GM21515 (cell line): ENCODE measurements at regions not wholly inside any gene's neighbourhood (a gene's known extent, or its start where the extent isn't known, plus 50 kb on each side); places are given as distances from the start of the nearest gene placed in this dataset.
"Not testable (repeated sequence)": the region's sequence is repeated elsewhere in the genome, so short reads cannot be mapped to it uniquely, and the experiment has no call there.

Experiments
- ATAC-seq: cut with Tn5 transposase; IDR thresholded peaks from one replicate; pipeline ENCODE4 v1.9.1; 2021; ENCODE audit not compliant: unreplicated experiment

DNA sequence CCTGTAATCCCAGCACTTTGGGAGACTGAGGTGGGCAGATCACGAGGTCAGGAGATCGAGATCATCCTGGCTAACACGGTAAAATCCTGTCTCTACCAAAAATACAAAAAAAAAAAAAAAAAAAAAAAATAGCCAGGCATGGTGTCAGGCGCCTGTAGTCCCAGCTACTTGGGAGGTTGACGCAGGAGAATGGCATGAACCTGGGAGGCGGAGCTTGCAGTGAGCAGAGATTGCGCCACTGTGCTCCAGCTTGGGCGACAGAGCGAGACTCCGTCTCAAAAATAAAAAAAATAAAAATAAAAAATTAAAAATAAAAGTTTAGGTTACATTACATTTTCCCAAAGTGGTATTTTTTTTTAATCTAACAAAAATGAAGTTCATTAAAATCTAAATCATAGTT is 218.1 kb upstream of the TMEFF2 start:
- not testable (repeated sequence) for ATAC-seq

DNA sequence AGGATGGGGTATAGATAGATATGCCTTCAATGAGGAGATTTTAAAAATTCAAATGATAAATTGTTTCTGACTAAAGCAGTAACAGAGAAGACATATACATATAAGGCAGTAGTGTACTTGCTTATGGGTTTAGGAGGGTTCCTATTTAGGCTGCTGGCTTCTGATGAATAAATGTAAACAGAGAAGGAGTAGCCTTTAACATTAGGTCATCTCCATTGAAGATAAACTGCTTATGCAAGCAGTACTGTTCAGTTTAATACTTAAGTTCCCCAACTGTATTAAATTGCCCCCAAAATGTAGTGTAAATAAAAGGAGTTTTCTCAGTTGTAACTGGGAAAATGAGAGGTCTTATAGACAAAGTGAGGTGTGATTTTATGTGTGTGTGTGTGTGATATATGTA is 217.7 kb upstream of the TMEFF2 start:
- ATAC-seq, result no peak

DNA sequence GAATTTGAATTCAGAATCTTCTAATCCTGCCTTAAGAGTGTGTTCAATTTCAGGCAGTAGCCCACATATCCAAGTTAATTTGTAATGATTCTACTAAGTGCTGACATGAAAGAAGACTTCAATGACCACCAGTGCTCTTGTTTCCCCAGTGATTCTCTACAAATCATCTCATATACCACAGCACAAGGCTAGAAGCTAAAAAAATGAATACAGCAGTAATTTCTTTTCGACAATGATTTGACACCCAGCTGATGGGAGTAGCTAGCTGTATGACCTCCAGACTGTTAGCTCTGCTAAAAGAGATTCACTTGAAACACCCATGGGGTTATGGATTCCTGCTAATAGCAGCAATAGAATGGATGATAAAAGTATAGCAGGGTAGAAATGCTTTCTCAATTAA is 217.0 kb upstream of the TMEFF2 start:
- ATAC-seq, result no peak

DNA sequence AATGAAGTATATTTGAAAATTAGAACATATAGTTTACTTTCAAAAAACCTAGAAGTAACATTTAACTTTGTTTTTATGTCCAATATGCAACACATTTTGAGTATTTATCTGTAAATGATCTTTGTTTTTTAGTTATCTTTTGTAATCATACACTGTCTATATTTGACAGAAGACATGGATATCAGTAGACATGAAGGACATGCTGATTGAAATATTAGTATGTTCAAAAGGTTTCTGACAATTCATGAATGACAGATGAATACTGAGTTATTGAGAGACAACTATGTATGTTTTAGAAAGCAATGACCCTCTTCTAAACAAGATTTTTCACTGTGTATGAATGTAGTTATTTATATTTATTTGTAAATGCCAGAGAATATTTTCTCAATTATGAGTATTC is 215.6 kb upstream of the TMEFF2 start:
- no peak for ATAC-seq

DNA sequence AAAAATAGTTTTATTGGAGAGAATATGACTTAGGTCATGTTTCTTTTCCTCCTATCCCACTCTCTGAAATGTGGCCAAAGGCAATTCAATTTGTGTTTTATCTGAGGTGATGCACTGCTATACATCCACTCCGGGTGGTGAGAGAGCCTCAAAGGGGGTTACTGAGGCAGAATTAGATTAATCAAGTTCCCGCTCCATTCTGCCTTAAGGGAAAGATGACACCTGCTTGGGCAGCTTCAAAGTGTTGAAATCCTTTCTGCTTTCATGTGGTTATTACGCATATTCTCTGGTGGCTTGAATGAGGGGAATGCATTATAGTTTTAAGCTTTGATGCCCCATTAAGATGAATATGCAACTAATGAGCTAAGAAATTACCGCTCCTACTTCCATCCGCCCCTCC is 213.0 kb upstream of the TMEFF2 start:
- ATAC-seq, result no peak

DNA sequence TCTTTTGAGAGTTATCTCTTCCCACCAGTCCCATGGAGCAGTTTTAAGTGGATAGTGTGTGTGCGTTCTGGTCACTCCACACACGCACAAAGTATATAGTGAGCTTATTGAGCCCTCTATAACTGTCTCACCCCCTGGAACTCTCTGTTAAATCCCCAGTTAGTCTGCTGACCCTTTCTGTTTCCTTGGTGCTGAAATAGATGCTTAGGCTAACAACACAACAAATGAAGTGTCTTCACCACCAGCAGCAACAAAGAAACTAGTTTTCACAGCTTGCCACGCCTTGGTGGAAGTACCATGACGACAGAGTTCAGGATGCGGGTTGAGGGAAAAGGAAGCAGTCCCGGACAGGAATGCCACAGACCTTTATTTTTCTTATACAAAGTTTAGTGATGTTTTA is 203.5 kb upstream of the TMEFF2 start:
- ATAC-seq, result no peak

DNA sequence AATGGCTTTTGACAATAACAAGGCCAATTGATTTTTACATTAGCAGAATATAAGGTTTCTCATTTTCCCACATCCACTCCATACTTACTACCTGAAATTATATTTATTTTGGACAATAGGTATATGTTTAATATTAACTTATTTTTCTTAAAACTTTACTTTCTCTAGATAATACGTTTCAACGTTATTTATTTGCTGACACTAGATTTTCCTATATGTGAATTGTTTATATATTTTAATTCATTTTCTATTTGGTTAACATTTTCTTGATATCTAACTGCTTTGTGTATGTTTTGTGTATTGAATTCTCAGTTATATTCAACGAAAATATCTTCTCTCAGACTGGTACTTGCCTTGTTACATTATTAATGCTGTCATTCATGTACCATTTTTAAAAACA is 199.9 kb upstream of the TMEFF2 start:
- no peak for ATAC-seq

DNA sequence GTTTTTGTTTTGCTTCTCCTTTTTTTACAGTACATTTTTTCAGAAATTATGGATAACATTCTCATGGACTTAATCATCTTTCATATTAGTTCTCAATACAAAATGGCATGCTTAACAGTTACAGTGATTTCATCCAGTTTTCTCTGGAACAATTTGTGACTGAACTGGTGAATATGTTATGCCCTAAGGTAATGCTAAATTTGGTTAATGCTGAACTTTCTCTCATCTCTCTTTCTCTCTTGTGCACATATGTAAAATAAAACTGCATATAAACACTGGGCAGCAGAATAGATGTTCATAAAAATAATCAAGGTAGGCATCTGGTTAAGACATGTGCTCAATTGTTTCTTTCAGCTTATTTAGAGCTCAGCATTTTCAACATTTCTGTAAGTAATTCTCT is 196.3 kb upstream of the TMEFF2 start:
- ATAC-seq, result no peak

DNA sequence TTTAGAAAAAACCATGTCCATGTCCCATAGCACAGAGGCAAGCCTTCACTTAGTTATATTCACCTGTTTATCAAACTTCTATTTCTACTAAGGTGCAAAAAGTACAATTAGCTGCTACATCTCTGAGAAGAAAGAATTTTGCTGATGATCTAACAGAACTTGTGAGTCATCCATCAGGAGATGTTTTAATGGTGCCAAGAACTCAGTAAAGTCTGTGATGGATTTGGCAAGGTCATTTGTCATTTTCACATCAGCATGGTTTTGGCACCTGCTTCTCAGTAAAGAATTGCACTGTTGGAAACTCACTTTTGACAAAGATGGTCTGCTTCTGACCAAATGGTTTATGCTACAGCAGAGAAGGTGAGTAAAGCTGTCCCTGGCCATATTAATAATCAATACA is 195.7 kb upstream of the TMEFF2 start:
- no peak for ATAC-seq

DNA sequence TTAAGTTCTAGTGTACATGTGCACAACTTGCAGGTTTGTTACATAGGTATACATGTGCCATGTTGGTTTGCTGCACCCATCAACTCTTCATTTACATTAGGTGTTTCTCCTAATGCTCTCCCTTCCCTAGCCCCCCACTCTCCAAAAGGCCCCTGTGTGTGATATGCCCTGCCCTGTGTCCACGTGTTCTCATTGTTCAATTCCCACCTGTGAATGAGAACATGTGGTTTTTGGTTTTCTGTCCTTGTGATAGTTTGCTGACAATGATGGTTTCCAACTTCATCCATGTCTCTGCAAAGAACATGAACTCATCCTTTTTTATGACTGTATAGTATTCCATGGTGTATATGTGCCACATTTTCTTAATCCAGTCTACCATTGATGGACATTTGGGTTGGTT is 189.5 kb upstream of the TMEFF2 start:
- not testable (repeated sequence) for ATAC-seq

DNA sequence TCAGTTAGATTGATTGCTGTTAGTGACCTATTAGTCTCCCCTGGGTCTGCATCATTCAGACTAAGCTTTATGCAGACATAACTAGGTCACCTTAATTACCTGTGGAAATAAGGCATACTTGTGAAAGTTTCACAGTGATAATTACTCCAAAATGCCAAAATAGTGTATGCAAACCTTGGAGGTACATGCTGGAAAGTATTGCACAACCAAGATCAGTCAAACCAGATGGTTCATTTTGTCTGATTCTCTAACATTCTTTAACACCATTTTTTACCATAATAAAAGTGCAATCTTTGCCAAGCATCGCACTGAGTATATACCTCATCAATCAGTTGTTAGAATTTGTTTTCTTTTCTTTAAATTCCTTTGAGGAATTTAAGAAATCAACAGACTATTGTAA is 186.3 kb upstream of the TMEFF2 start:
- ATAC-seq, result no peak

DNA sequence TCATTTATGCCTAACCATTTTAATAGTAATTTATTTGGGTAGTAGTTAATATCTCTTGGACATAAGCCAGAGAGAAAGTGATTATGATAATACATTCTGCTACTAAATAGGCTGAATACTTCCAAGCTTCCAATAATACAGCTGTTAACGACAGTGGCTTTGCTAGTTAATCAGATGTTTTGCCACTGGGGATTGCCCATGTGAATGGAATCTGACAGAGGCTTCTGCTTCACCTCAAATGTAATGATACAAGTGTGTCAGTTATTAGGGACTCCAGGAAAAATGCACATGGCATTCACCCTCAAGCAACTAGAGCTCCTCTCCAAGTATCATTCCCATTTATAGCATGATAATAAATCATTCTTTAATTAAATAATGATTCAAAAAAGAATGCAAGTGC is 185.0 kb upstream of the TMEFF2 start:
- ATAC-seq, result no peak

DNA sequence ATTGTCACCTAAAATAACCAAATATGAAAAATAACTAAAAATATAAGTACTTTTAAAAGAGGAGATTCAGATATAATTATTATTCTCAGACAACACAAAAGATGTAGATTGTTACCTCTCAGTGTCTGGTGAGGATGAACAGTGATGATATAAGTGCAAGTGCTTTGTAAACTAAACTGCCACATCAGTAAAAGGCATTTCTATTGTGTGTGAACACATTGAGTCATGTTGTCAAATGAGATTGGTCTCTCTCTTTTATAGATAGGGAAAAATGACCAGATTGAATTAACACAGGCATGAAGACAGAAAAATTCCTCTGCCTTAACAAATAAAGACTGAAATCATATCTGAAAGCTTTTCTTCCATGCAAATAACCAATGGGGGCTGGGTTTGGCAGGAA is 182.4 kb upstream of the TMEFF2 start:
- ATAC-seq, result no peak

DNA sequence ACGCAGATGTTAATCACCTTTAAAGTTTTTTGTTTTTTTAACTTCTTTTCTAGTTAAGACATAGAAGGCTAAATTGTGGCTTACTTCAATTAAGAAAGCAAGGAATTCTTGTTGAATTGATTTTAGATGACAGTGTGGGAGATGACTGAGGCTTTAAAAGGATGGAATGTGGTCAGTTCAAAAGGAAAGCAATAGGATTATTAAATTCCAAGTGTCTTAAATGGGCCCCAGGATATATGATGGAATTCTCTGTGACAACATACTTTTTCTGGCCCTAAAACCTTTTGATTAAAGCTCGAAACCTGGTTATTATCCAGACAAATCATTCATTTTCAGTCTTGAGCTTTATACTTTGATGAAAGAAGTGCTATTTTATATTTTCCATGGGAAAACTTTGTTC is 179.0 kb upstream of the TMEFF2 start:
- ATAC-seq, result no peak

DNA sequence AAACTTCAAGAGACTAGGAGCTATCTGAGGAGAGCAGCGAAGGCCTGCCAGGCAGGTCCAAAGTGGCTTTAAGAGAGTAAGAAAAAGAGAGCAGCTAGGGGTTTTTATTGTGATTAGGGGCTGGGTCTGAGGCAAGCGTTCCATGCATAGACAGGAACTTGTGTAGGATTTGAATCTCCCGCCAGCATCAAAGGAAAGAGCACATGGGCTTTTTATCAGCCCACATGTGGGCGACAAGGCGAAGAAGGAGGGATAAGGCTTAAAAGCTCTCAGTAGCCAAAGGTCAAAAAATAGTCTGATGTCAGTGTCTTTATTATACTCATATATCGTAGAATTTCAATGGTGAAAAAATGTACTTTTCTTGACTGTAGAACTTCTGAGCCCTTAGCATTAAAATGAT is 178.5 kb upstream of the TMEFF2 start:
- ATAC-seq, result no peak

DNA sequence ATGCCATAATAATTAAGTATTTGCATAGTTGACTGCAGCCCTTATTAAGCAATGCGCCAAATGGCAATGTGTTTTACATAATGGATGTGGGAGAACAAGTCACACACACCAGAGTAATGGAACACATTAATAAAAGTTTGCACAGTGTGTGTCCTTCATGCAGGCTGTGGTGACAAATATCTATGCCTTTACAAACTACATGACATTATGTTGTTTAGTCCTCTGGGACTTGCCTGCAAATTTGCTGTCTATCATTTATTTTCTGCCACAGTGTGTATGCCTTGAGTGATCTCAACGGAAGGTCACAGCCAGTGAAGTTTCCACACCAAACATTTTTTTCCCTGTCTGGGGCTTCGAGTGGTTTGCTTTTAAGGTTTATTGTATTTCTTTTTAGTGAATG is 175.2 kb upstream of the TMEFF2 start:
- no peak for ATAC-seq

DNA sequence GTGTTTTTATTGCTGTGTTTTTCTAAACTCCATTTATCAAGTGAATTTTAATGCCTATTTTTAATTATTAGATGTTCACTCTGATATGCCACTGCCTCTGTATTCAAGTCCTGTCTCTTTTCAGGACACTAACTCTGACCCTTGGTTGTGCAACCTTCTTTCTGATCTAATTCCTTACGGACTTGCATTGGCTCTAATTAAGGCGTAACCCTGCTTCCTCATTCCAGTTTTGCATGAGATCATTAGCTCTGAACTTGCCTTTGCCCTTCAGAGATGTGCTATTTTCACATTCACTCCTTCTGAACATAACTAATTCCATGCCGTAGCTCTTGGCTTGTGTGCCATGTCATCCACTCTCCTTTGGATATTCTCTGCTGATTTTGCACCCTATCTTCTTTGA is 162.5 kb upstream of the TMEFF2 start:
- ATAC-seq, result no peak

DNA sequence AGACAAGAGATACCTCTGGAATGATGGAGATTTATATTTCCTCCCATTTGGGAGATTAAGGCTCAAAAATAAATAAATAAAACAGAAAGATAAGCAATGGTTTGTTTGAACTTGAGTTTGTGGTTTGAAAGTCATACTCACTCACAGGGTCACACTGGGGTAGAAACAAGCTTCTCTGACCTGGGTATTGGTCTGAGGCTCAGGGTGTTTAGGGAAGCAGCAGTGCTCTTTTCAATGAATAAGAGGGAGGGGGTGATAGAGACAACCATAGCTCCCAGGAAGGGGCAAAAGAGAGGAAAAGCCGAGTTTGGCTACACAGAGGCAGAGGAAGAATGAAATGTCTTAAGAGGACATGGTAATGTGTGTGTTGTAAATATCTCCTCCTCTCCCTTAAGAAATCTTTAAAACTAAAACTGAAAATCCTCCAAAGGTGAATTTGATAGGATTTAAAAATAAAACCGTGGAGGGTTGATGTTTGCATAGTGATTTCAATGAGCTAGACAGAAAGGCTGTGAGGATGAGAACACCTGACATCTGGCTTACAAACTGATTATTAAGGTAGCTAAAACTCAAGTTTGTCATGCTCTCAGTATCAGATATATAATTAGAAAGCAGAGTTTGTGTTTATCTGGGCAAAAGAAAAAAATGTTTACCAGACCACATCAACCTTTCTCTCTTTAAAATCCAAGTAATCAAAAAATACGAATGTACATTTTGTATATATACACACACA is 159.9 kb upstream of the TMEFF2 start:
- no peak for ATAC-seq

DNA sequence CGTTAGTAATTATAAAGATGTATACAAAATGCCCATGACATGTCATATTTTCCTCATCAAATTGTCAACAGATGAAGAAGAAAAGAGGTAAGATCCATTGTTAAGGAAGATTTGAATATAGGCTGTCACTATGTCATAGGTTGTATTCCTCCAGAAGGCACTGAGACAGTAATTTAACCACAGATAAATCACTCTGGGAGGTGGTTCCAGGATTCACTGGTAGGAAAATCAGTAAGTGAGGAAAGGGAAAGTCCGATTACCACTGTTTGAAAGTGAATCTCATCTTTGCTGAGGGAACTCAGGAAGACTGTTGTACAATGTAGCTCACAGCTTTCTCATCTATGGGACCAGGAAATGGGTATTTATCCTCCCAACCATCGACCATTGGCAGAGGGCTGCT is 152.8 kb upstream of the TMEFF2 start:
- ATAC-seq, result no peak

DNA sequence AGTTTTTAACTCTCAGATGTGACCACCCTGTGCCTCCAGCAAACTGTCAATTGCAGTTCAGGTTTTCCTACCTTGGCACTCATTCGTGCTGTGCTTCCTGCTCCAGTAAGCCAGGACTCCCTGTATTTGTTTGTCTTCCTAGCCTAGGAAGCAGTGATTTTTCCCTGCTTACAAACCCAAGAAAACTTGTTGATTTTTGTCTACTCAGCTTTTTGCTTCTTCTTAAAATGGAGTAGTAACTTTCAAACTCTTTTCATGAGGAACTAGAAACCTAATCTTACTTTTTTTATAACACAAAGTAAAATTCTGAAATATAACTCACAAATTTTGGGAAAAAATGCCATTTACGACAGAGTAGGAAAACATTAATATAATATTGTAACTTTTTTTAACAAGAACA is 150.6 kb upstream of the TMEFF2 start:
- ATAC-seq, result no peak

DNA sequence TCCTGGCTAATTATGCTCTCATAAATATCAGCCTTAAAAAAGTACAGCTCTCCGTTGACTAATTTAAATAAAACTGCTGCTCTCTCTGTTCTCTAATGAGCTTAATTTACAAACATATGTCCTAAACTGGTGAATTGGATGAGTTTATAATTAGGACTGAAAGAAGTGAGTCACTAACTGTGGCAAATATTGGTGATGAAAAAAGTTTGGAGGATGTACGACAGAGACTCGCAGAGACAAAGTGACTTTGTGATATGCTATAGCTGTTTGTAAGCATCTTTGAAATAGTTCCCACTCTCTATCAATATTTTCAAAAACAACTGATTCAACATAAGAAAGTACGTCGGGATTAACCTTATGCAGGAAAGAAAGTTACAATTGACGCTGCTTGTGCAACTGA is 138.9 kb upstream of the TMEFF2 start:
- ATAC-seq, result no peak

DNA sequence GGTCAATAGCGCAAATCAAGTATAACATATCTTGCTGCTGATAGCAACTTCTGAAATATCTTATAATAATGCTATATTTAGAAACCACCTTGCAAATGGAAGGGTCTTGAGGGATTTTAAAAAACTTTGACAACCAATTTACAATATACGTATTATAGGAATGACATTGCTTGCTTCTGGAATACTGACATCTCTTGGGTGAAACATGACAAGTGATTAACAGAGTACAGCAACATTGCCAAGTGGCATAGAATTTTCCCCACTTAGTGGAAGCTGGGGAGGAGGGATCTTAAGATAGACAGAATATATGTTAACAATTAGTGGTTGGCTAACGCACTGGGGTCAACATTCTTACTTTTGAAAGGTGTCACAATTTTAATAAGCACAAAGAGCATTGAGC is 133.6 kb upstream of the TMEFF2 start:
- no peak for ATAC-seq

DNA sequence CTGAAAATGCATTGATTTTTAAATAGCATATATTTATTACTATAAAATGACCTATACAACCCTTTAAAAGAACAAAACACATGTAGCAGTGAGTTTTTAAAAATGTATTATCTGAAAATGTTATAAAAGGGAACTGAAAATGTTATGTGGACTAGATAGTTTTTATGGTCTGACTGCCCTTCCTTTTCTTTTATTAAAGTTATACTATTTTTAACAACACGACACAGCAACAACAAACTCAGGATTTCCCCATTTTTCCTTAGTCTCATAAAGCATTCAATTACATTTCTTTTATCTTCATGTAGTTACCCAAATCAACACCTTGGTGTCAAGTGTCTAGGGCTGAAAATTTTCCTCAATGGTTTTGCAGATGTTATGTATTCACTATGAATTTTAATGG is 132.8 kb upstream of the TMEFF2 start:
- ATAC-seq, result peak; percentile 63

DNA sequence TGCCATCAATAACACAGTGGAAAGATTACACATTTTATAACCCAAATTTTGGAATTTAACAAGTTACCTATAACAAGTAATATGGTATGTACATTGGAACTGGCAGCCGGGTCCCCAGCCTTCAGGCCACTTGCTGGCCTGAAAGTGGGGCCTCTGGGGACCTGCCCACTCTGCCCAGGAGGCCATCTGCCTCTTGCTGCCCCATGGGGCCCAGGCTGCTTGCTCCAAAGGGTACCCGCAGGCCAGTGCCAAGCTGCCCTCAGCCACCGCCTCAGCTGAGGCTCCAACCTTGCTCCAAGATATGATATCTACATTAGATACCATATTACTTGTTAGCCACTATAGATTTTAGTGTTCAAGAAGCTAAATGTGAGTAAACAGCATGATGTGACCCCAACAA is 120.8 kb upstream of the TMEFF2 start:
- ATAC-seq, result no peak
